RWPE2 (cell line): ENCODE measurements at regions not wholly inside any gene's neighbourhood (a gene's known extent, or its start where the extent isn't known, plus 50 kb on each side); places are given as distances from the start of the nearest gene placed in this dataset.

ENCODE experiments used
- ATAC-seq: fragments of 200-7000 bp; cut with Tn5 transposase; 3 replicates; pipeline ENCODE4 v1.9.1; 2021; ENCODE audit warnings: low read depth
- DNase-seq: peaks from one replicate; pipeline ENCODE4 v3.0.0-alpha.2; 2020; ENCODE audit warnings: low spot score
- H3K27ac ChIP-seq: fragments of 450-650 bp; 2 replicates; pipeline ENCODE4 v1.5.1; 2017; ENCODE audit warnings: mild to moderate bottlenecking; ENCODE audit not compliant: poor library complexity, severe bottlenecking
- H3K27me3 ChIP-seq: fragments of 250-450 bp; sonication (Bioruptor Pico); 2 replicates; pipeline ENCODE4 v1.5.1; 2021; ENCODE audit warnings: mild to moderate bottlenecking, moderate library complexity; ENCODE audit not compliant: insufficient read depth, poor library complexity, severe bottlenecking
- H3K36me3 ChIP-seq: fragments of 250-450 bp; sonication (Bioruptor Pico); 2 replicates; pipeline ENCODE4 v1.5.1; 2020; ENCODE audit warnings: low read depth, mild to moderate bottlenecking, moderate library complexity
- H3K4me1 ChIP-seq: fragments of 250-450 bp; sonication (Bioruptor Pico); 2 replicates; pipeline ENCODE4 v1.5.1; 2021; ENCODE audit warnings: mild to moderate bottlenecking, moderate library complexity; ENCODE audit not compliant: insufficient read depth, poor library complexity, severe bottlenecking
- H3K4me3 ChIP-seq: fragments of 250-450 bp; sonication (Bioruptor Pico); 2 replicates; pipeline ENCODE4 v1.5.1; 2021; ENCODE audit warnings: mild to moderate bottlenecking, moderate library complexity; ENCODE audit not compliant: severe bottlenecking
- H3K9me3 ChIP-seq: fragments of 250-450 bp; sonication (Bioruptor Pico); 2 replicates; pipeline ENCODE4 v1.5.1; 2021; ENCODE audit warnings: mild to moderate bottlenecking, moderate library complexity; ENCODE audit not compliant: severe bottlenecking
- CTCF ChIP-seq: fragments of 450-650 bp; IDR thresholded peaks from one replicate; pipeline ENCODE4 v1.5.1; 2017; ENCODE audit warnings: mild to moderate bottlenecking, moderate library complexity; ENCODE audit not compliant: poor library complexity, severe bottlenecking

GRCh38 chr6:137690034-137690433, 177.0 kb upstream of the TNFAIP3 start:
- H3K27ac ChIP-seq: no peak overlapping the region
- no peak for ATAC-seq
- TF ChIP-seq CTCF: no peak

GRCh38 chr6:137690721-137691120, 176.3 kb upstream of the TNFAIP3 start:
- no peak overlapping the region for H3K4me3 ChIP-seq
- H3K27me3 ChIP-seq: no peaks in the 10 kb centered on the region
- TF ChIP-seq CTCF: no peak
- no peaks in the 10 kb centered on the region for H3K9me3 ChIP-seq
- H3K4me1 ChIP-seq: no peaks in the 10 kb centered on the region
- ATAC-seq (no peak), DNase-seq (no peak)
- no peak overlapping the region for H3K27ac ChIP-seq
- no peaks in the 10 kb centered on the region for H3K36me3 ChIP-seq

More at GRCh38 chr6:137690034-137690433, 177.0 kb upstream of the TNFAIP3 start:
- H3K9me3 ChIP-seq: no peaks in the 10 kb centered on the region
- no peaks in the 10 kb centered on the region for H3K4me1 ChIP-seq
- H3K4me3 ChIP-seq: no peak overlapping the region
- DNase-seq: no peak
- H3K27me3 ChIP-seq: no peaks in the 10 kb centered on the region
- H3K36me3 ChIP-seq: no peaks in the 10 kb centered on the region

GRCh38 chr6:137692308-137692707, 174.8 kb upstream of the TNFAIP3 start:
- Histone ChIP-seq H3K4me3 (no peak overlapping the region), H3K36me3 (no peaks in the 10 kb centered on the region), H3K4me1 (no peaks in the 10 kb centered on the region), H3K27me3 (no peaks in the 10 kb centered on the region), H3K9me3 (no peaks in the 10 kb centered on the region), H3K27ac (no peak overlapping the region)
- TF ChIP-seq CTCF: no peak
- DNase-seq (no peak), ATAC-seq (no peak)

- H3K27me3 ChIP-seq: no peaks in the 10 kb centered on the region
- no peak overlapping the region for H3K27ac ChIP-seq
- ATAC-seq: peak; percentile 27; the same call in 1 of the 3 replicates
- no peak for DNase-seq
- TF ChIP-seq CTCF: no peak
- H3K4me3 ChIP-seq: no peak overlapping the region
- H3K9me3 ChIP-seq: no peaks in the 10 kb centered on the region
- H3K36me3 ChIP-seq: no peaks in the 10 kb centered on the region
- no peaks in the 10 kb centered on the region for H3K4me1 ChIP-seq
Measured at GRCh38 chr6:137692806-137693205, 174.3 kb upstream of the TNFAIP3 start.

- ATAC-seq (no peak), DNase-seq (no peak)
- no peaks in the 10 kb centered on the region for H3K36me3 ChIP-seq
- no peak overlapping the region for H3K4me3 ChIP-seq
- H3K27ac ChIP-seq: no peak overlapping the region
- H3K9me3 ChIP-seq: no peaks in the 10 kb centered on the region
- no peaks in the 10 kb centered on the region for H3K4me1 ChIP-seq
- no peak for TF ChIP-seq CTCF
- no peaks in the 10 kb centered on the region for H3K27me3 ChIP-seq
Measured at GRCh38 chr6:137693711-137694110, 173.3 kb upstream of the TNFAIP3 start.
